NCI-H524 treated with DMSO at 0.1 percent for 48 hours (cell line): ENCODE measurements at regions not wholly inside any gene's neighbourhood (a gene's known extent, or its start where the extent isn't known, plus 50 kb on each side); places are given as distances from the start of the nearest gene placed in this dataset.
"Not testable (repeated sequence)": the region's sequence is repeated elsewhere in the genome, so short reads cannot be mapped to it uniquely, and the experiment has no call there.

Experiments used
- DNase-seq: peaks from one replicate; lab custom pipeline; 2025; lab: John Stamatoyannopoulos, UW

- no peak for DNase-seq
These were observed 176.7 kb upstream of the S1PR3 start for GRCh38 chr9:88814577-88814976.

- DNase-seq, result no peak
These were observed 175.1 kb upstream of the S1PR3 start for GRCh38 chr9:88816141-88816540.

GRCh38 chr9:88816591-88816990 is 174.7 kb upstream of the S1PR3 start:
- DNase-seq, result no peak

- no peak for DNase-seq
These were observed 173.6 kb upstream of the S1PR3 start for GRCh38 chr9:88817628-88818027.

- DNase-seq, result no peak
These were observed 172.6 kb upstream of the S1PR3 start for GRCh38 chr9:88818495-88819201.

- no peak for DNase-seq
These were observed 171.8 kb upstream of the S1PR3 start for GRCh38 chr9:88819476-88819875.

- DNase-seq, result no peak
These were observed 171.2 kb upstream of the S1PR3 start for GRCh38 chr9:88820055-88820454.

- no peak for DNase-seq
These were observed 170.1 kb upstream of the S1PR3 start for GRCh38 chr9:88821033-88821745.

- DNase-seq, result no peak
These were observed 169.5 kb upstream of the S1PR3 start for GRCh38 chr9:88821746-88822106.

GRCh38 chr9:88824711-88825110 is 166.6 kb upstream of the S1PR3 start:
- no peak for DNase-seq

- DNase-seq, result no peak
These were observed 165.1 kb upstream of the S1PR3 start for GRCh38 chr9:88826181-88826580.

GRCh38 chr9:88826771-88827181 is 164.5 kb upstream of the S1PR3 start:
- no peak for DNase-seq

- no peak for DNase-seq
These were observed 163.2 kb upstream of the S1PR3 start for GRCh38 chr9:88828018-88828417.

- no peak for DNase-seq
These were observed 162.7 kb upstream of the S1PR3 start for GRCh38 chr9:88828492-88828974.

GRCh38 chr9:88829276-88829675 is 162.0 kb upstream of the S1PR3 start:
- no peak for DNase-seq

GRCh38 chr9:88831713-88832407 is 159.4 kb upstream of the S1PR3 start:
- no peak for DNase-seq

- DNase-seq, result no peak
These were observed 157.3 kb upstream of the S1PR3 start for GRCh38 chr9:88833946-88834345.

- DNase-seq, result no peak
These were observed 156.2 kb upstream of the S1PR3 start for GRCh38 chr9:88835038-88835466.

- DNase-seq, result no peak
These were observed 155.5 kb upstream of the S1PR3 start for GRCh38 chr9:88835772-88836171.

GRCh38 chr9:88837731-88838130 is 153.5 kb upstream of the S1PR3 start:
- no peak for DNase-seq

GRCh38 chr9:88849878-88850277 is 141.4 kb upstream of the S1PR3 start:
- not testable (repeated sequence) for DNase-seq

- DNase-seq, result no peak
These were observed 138.5 kb upstream of the S1PR3 start for GRCh38 chr9:88852794-88853193.

- no peak for DNase-seq
These were observed 120.6 kb upstream of the S1PR3 start for GRCh38 chr9:88870627-88871026.
